Neural cell (in vitro differentiated cells): ENCODE measurements at regions not wholly inside any gene's neighbourhood (a gene's known extent, or its start where the extent isn't known, plus 50 kb on each side); places are given as distances from the start of the nearest gene placed in this dataset.

Experiments used
- CTCF ChIP-seq: fragments of 450-650 bp; IDR thresholded peaks from 2 replicates; pipeline ENCODE4 v1.5.1; 2014; ENCODE audit warnings: antibody characterized with exemption, mild to moderate bottlenecking, moderate library complexity; ENCODE audit not compliant: poor library complexity, severe bottlenecking
- POLR2AphosphoS5 ChIP-seq: IDR thresholded peaks from 2 replicates; pipeline ENCODE4 v1.6.1; 2012

- TF ChIP-seq CTCF (no peak), POLR2AphosphoS5 (no peak)
These were observed 105.4 kb downstream of the CASP12 start for GRCh38 chr11:104792861-104793260.
